A549 (cell line): ENCODE measurements at regions not wholly inside any gene's neighbourhood (a gene's known extent, or its start where the extent isn't known, plus 50 kb on each side); places are given as distances from the start of the nearest gene placed in this dataset.

ENCODE experiments used
- ATAC-seq, 2 experiments: fragments of 200-7000 bp in 1 of 2; fragments of >200 bp in 1 of 2; cut with Nextera tagmentation in 1 of 2; cut with Tn5 transposase in 1 of 2; 3 replicates each; pipeline versions ENCODE4 v1.8.0 to v1.9.1; 2018 to 2020; ENCODE audit warnings: mild to moderate bottlenecking in 1 of 2, moderate library complexity in 1 of 2
- CTCF ChIA-PET: fragments of 300-600 bp; sonication (Branson Sonifier 250); formaldehyde crosslinking; extraction: SDS; loops from one replicate; lab custom pipeline; 2021; ENCODE audit warnings: antibody characterized with exemption, inconsistent platforms; lab: Yijun Ruan, JAX
- POLR2A ChIA-PET: fragments of 350-600 bp; formaldehyde crosslinking; extraction: SDS; loops from one replicate; lab custom pipeline; 2021; ENCODE audit warnings: antibody characterized with exemption, inconsistent platforms; lab: Yijun Ruan, JAX
- DNase-seq, 2 experiments: peaks; one replicate each; pipeline versions ENCODE4 v3.0.0 to v3.0.0-alpha.2; 2011 to 2016; ENCODE audit warnings: low read depth in 1 of 2, low spot score in 1 of 2
- FAIRE-seq: peaks from 2 replicates; lab custom pipeline; 2011; peaks lifted over from hg19 to GRCh38; lab: Jason Lieb, UNC
- H3K27ac ChIP-seq, 2 experiments: fragments of >200 bp; sonication (Bioruptor Twin); formaldehyde crosslinking; 3 replicates each; pipeline ENCODE4 v1.5.1; 2016 to 2017
- H3K4me1 ChIP-seq: fragments of >200 bp; sonication (Bioruptor Twin); formaldehyde crosslinking; 3 replicates; pipeline ENCODE4 v1.6.1; 2016
- H3K4me2 ChIP-seq: fragments of >200 bp; sonication (Bioruptor Twin); formaldehyde crosslinking; 3 replicates; pipeline ENCODE4 v1.6.1; 2016
- H3K4me3 ChIP-seq: fragments of >200 bp; sonication (Bioruptor Twin); formaldehyde crosslinking; 3 replicates; pipeline ENCODE4 v1.5.1; 2016
- H3K9me3 ChIP-seq: fragments of >200 bp; sonication (Bioruptor Twin); formaldehyde crosslinking; 3 replicates; pipeline ENCODE4 v1.6.1; 2016
- CTCF ChIP-seq: fragments of >200 bp; sonication (Bioruptor Twin); formaldehyde crosslinking; IDR thresholded peaks from 3 replicates; pipeline ENCODE4 v1.5.1; 2016
- E2F6 ChIP-seq: IDR thresholded peaks from 2 replicates; pipeline ENCODE4 v1.6.1; 2012; ENCODE audit warnings: low read depth, borderline replicate concordance
- EHF ChIP-seq: fragments of 250-450 bp; sonication (Bioruptor Pico); IDR thresholded peaks from 2 replicates; pipeline ENCODE4 v1.5.0; 2020; ENCODE audit warnings: mild to moderate bottlenecking
- ELK1 ChIP-seq: fragments of 150-350 bp; IDR thresholded peaks from 2 replicates; pipeline ENCODE4 v1.6.1; 2014; ENCODE audit warnings: low read depth, mild to moderate bottlenecking, low read length
- EP300 ChIP-seq, 2 experiments: fragments of >200 bp; sonication (Bioruptor Twin); formaldehyde crosslinking; IDR thresholded peaks; 2 replicates in 1 of 2; 3 replicates in 1 of 2; pipeline ENCODE4 v1.6.1; 2016 to 2017
- ESRRA ChIP-seq: fragments of 150-350 bp; IDR thresholded peaks from 2 replicates; pipeline ENCODE4 v1.6.1; 2014; ENCODE audit warnings: mild to moderate bottlenecking, low read length, borderline replicate concordance
- HOXB5 ChIP-seq: fragments of 250-450 bp; sonication (Bioruptor Pico); IDR thresholded peaks from 2 replicates; pipeline ENCODE4 v1.5.0; 2020; ENCODE audit warnings: mild to moderate bottlenecking, moderate library complexity
- JUNB ChIP-seq: fragments of >200 bp; sonication (Bioruptor Twin); formaldehyde crosslinking; IDR thresholded peaks from 2 replicates; pipeline ENCODE4 v1.6.1; 2016
- KDM1A ChIP-seq: fragments of 200-600 bp; sonication (generic); IDR thresholded peaks from 2 replicates; pipeline ENCODE4 v1.6.1; 2016; ENCODE audit warnings: low read depth, mild to moderate bottlenecking
- MAFK ChIP-seq: fragments of 450-650 bp; IDR thresholded peaks from 2 replicates; pipeline ENCODE4 v1.6.1; 2014; ENCODE audit not compliant: partially characterized antibody
- RAD21 ChIP-seq, 2 experiments: fragments of >200 bp in 1 of 2; sonication (Bioruptor Twin) in 1 of 2; formaldehyde crosslinking in 1 of 2; IDR thresholded peaks in 1 of 2; conservative IDR thresholded peaks in 1 of 2; 2 replicates in 1 of 2; 3 replicates in 1 of 2; pipeline ENCODE4 v1.6.1; 2012 to 2018; ENCODE audit warnings: inconsistent platforms in 1 of 2
- REST ChIP-seq: fragments of 200-600 bp; sonication (generic); IDR thresholded peaks from 2 replicates; pipeline ENCODE4 v1.6.1; 2016; ENCODE audit warnings: antibody characterized with exemption, mild to moderate bottlenecking, moderate library complexity
- SREBF2 ChIP-seq: fragments of 450-650 bp; IDR thresholded peaks from 2 replicates; pipeline ENCODE4 v1.6.1; 2014; ENCODE audit warnings: mild to moderate bottlenecking, moderate library complexity
- TFCP2L1 ChIP-seq: fragments of 250-450 bp; sonication (Bioruptor Pico); IDR thresholded peaks from 2 replicates; pipeline ENCODE4 v1.5.0; 2021; ENCODE audit warnings: mild to moderate bottlenecking
- TP53 ChIP-seq: fragments of 250-450 bp; sonication (Bioruptor Pico); IDR thresholded peaks from 2 replicates; pipeline ENCODE4 v1.5.0; 2021; ENCODE audit warnings: mild to moderate bottlenecking, moderate library complexity
- WGBS: methylation state at CpG from one replicate; pipeline ENCODE4 v1.1.6; 2017; ENCODE audit errors: missing lambda C conversion rate; 5-methylcytosine and 5-hydroxymethylcytosine counted together

- FAIRE-seq, result no peak
- DNase-seq, result no peak
- ChIA-PET POLR2A (no interaction called here), CTCF (interaction anchor here (0.8 kb wide), 1 partner anchor 62 kb away, joined by 3 read pairs; no protein-coding TSS in a partner anchor)
- H3K27ac ChIP-seq, result no peak overlapping the region
- H3K4me3 ChIP-seq, result no peak overlapping the region
- no peaks in the 10 kb centered on the region for H3K4me1 ChIP-seq
- H3K4me2 ChIP-seq, result no peak overlapping the region
- H3K9me3 ChIP-seq, result no peaks in the 10 kb centered on the region
- WGBS, result 5% methylated on average over 3 of the region's 3 CpGs
- TF ChIP-seq KDM1A (no peak), JUNB (no peak), ESRRA (no peak), CTCF (no peak), TFCP2L1 (CRISPR knock-in tag) (no peak), HOXB5 (CRISPR knock-in tag) (no peak), EHF (CRISPR knock-in tag) (no peak)
- ATAC-seq, result no peak
Measured at GRCh38 chr14:87181288-87181687, 811.7 kb downstream of the GALC start.

- 5% methylated on average over 6 of the region's 6 CpGs for WGBS
- TF ChIP-seq EP300 (IDR thresholded peaks at IDR 0.05) (no peak), REST (no peak)
- Histone ChIP-seq H3K4me3 (no peak overlapping the region), H3K9me3 (no peaks in the 10 kb centered on the region), H3K4me2 (no peak overlapping the region), H3K27ac (no peak overlapping the region), H3K4me1 (no peaks in the 10 kb centered on the region)
- no peak for ATAC-seq
- no peak for DNase-seq
- FAIRE-seq, result no peak
- ChIA-PET CTCF (no interaction called here), POLR2A (no interaction called here)
Measured at GRCh38 chr14:87179936-87180335, 813.0 kb downstream of the GALC start.

- Histone ChIP-seq H3K4me1 (no peaks in the 10 kb centered on the region), H3K4me2 (no peak overlapping the region), H3K4me3 (no peak overlapping the region), H3K27ac (no peak overlapping the region), H3K9me3 (no peaks in the 10 kb centered on the region)
- CTCF ChIA-PET, result no interaction called here
- FAIRE-seq, result no peak
- no peak for ATAC-seq
- POLR2A ChIA-PET, result no interaction called here
- no peak for DNase-seq
- 0% methylated on average over 1 of the region's 1 CpG for WGBS
- TF ChIP-seq MAFK (peak; percentile 34), ESRRA (no peak)
Measured at GRCh38 chr14:87178277-87178676, 814.7 kb downstream of the GALC start.

- TF ChIP-seq SREBF2 (no peak), ELK1 (no peak), TP53 (no peak), RAD21 (conservative IDR thresholded peaks at IDR 0.05 in 1 of 2, IDR thresholded peaks at IDR 0.05 in 1 of 2) (no peak), E2F6 (no peak)
- no peak for DNase-seq
- no peak for ATAC-seq
- Histone ChIP-seq H3K4me3 (no peak overlapping the region), H3K9me3 (no peaks in the 10 kb centered on the region), H3K4me1 (no peaks in the 10 kb centered on the region), H3K4me2 (no peak overlapping the region), H3K27ac (no peak overlapping the region)
- WGBS, result 0% methylated on average over 2 of the region's 2 CpGs
- CTCF ChIA-PET, result no interaction called here
- no peak for FAIRE-seq
- POLR2A ChIA-PET, result no interaction called here
Measured at GRCh38 chr14:87175175-87175574, 817.8 kb downstream of the GALC start.
